ENCODE measurements at regions not wholly inside any gene's neighbourhood (a gene's known extent, or its start where the extent isn't known, plus 50 kb on each side); places are given as distances from the start of the nearest gene placed in this dataset.

DNA sequence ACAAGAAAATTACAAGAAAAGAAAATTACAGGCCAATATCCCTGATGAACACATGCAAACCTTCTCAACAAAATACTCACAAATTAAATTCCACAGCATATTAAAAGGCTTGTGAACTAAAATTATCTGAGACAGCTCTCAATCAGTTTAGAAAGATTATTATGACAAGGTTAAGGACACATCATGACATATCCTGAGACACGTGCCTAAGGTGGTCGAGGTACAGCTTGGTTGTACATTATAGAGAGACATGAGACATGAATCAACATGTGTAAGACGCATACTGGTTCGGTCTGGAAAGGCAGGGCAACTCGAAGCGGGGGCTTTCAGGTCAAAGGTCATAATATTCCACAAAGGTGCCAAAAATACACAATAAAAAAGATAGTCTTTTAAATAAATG lies 598.3 kb upstream of the REG3G start:
- peaks cover 2% of the 10 kb centered on the region; the same call in 1 of the 2 replicates for H3K9me3 ChIP-seq (ENCODE audit: control insufficient read depth, insufficient read depth, low read length)
- no peaks in the 10 kb centered on the region for H4K20me1 ChIP-seq (ENCODE audit: insufficient read depth, low read length)
- no peak overlapping the region for H3K4ac ChIP-seq (ENCODE audit: low read depth, low read length)
- intact Hi-C loops (cut with micrococcal nuclease) (no loop called here), dilution Hi-C loops (cut with HindIII; ENCODE audit: low sequenced_read_pairs, unreplicated experiment) (no loop called here), in situ Hi-C loops (cut with MboI; ENCODE audit: low sequenced_read_pairs) (no loop called here)
- no peak overlapping the region for H3K14ac ChIP-seq (replicated peaks; ENCODE audit: low read depth, low read length)
- no peak overlapping the region for H2BK20ac ChIP-seq (ENCODE audit: low read depth, low read length)
- no peaks in the 10 kb centered on the region for H3K4me1 ChIP-seq (ENCODE audit: control insufficient read depth, insufficient read depth, low read length)
- H4K8ac ChIP-seq (ENCODE audit: low read depth in 2 of 2, low read length in 2 of 2), result no peak overlapping the region
- CTCF ChIA-PET, result no interaction called here
- H2BK5ac ChIP-seq (ENCODE audit: low read depth, low read length, poor library complexity, severe bottlenecking), result no peak overlapping the region
- no peak overlapping the region for H3K4me3 ChIP-seq (ENCODE audit: insufficient read depth, low read depth, low read length)
- BruUV-seq (replicated peaks), result no TSS peak
- H4K5ac ChIP-seq (ENCODE audit: low read depth, low read length), result no peak overlapping the region
- ATAC-seq (ENCODE audit: low read depth), result no peak
- H4K91ac ChIP-seq (ENCODE audit: insufficient read depth, low read depth, low read length), result no peak overlapping the region
- H3K79me1 ChIP-seq (ENCODE audit: low read depth in 1 of 2, low read length in 2 of 2), result no peaks in the 10 kb centered on the region
- no peak for DNase-seq
- no peak overlapping the region for H2AFZ ChIP-seq (replicated peaks; ENCODE audit: low read length, poor library complexity)
- H2AK9ac ChIP-seq (replicated peaks; ENCODE audit: low read depth, low read length, poor library complexity), result no peak overlapping the region
- no peak overlapping the region for H3K23ac ChIP-seq (ENCODE audit: low read depth, low read length)
- no peak overlapping the region for H2AK5ac ChIP-seq (ENCODE audit: low read depth, low read length)
- H3K27me3 ChIP-seq (ENCODE audit: control insufficient read depth, insufficient read depth, low read length), result no peaks in the 10 kb centered on the region
- H3K27ac ChIP-seq (ENCODE audit: insufficient read depth, low read length), result no peak overlapping the region
- H2BK15ac ChIP-seq (ENCODE audit: low read depth, low read length), result no peak overlapping the region
- H3K9ac ChIP-seq (ENCODE audit: low read depth, low read length), result no peak overlapping the region
- H2BK120ac ChIP-seq (ENCODE audit: low read depth, low read length), result no peak overlapping the region
- no peak overlapping the region for H3K4me2 ChIP-seq (ENCODE audit: low read depth, low read length)
- no peaks in the 10 kb centered on the region for H3K9me1 ChIP-seq (ENCODE audit: insufficient read depth, low read length)
- POLR2A ChIA-PET (ENCODE audit: unreplicated experiment), result no interaction called here
- WGBS, 2 experiments (ENCODE audit: extremely low coverage in 2 of 2, insufficient read length in 1 of 2), result no CpG with 5 or more reads among the region's 6 CpGs
- H3K36me3 ChIP-seq (ENCODE audit: control insufficient read depth, insufficient read depth, low read length), result no peaks in the 10 kb centered on the region
- TF ChIP-seq, protein P1, sequence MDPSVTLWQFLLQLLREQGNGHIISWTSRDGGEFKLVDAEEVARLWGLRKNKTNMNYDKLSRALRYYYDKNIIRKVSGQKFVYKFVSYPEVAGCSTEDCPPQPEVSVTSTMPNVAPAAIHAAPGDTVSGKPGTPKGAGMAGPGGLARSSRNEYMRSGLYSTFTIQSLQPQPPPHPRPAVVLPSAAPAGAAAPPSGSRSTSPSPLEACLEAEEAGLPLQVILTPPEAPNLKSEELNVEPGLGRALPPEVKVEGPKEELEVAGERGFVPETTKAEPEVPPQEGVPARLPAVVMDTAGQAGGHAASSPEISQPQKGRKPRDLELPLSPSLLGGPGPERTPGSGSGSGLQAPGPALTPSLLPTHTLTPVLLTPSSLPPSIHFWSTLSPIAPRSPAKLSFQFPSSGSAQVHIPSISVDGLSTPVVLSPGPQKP (IDR thresholded peaks at IDR 0.05; ENCODE audit: borderline replicate concordance, low read depth, low read length), result no peak
- no peak for TF ChIP-seq MAFK (IDR thresholded peaks at IDR 0.05; ENCODE audit: low read depth, low read length)
- no peak for TF ChIP-seq MXI1 (IDR thresholded peaks at IDR 0.05; ENCODE audit: borderline replicate concordance, low read depth, low read length)
- no peak for TF ChIP-seq CHD1 (IDR thresholded peaks at IDR 0.05; ENCODE audit: low read depth, low read length)
- TF ChIP-seq MAZ (IDR thresholded peaks at IDR 0.05; ENCODE audit: borderline replicate concordance, low read depth, low read length), result no peak
- no peak for TF ChIP-seq RAD21 (IDR thresholded peaks at IDR 0.05; ENCODE audit: low read length)
- no peak for TF ChIP-seq POLR2A (IDR thresholded peaks at IDR 0.05; ENCODE audit: low read depth, low read length)
- TF ChIP-seq CEBPB (IDR thresholded peaks at IDR 0.05; ENCODE audit: low read depth, low read length), result no peak
- no peak for TF ChIP-seq RCOR1 (IDR thresholded peaks at IDR 0.05; ENCODE audit: insufficient replicate concordance, low read length)
- no peak for TF ChIP-seq FOS (IDR thresholded peaks at IDR 0.05; ENCODE audit: low read depth, low read length)
- no peak for TF ChIP-seq NFE2L2 (IDR thresholded peaks at IDR 0.05; ENCODE audit: low read depth, low read length)
- TF ChIP-seq BHLHE40 (IDR thresholded peaks at IDR 0.05; ENCODE audit: low read depth, low read length), result no peak
- TF ChIP-seq, protein P2, sequence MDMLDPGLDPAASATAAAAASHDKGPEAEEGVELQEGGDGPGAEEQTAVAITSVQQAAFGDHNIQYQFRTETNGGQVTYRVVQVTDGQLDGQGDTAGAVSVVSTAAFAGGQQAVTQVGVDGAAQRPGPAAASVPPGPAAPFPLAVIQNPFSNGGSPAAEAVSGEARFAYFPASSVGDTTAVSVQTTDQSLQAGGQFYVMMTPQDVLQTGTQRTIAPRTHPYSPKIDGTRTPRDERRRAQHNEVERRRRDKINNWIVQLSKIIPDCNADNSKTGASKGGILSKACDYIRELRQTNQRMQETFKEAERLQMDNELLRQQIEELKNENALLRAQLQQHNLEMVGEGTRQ (IDR thresholded peaks at IDR 0.05; ENCODE audit: low read depth, low read length), result no peak
- no peak for TF ChIP-seq RFX5 (IDR thresholded peaks at IDR 0.05; ENCODE audit: low read depth, low read length)
- TF ChIP-seq, protein P3, sequence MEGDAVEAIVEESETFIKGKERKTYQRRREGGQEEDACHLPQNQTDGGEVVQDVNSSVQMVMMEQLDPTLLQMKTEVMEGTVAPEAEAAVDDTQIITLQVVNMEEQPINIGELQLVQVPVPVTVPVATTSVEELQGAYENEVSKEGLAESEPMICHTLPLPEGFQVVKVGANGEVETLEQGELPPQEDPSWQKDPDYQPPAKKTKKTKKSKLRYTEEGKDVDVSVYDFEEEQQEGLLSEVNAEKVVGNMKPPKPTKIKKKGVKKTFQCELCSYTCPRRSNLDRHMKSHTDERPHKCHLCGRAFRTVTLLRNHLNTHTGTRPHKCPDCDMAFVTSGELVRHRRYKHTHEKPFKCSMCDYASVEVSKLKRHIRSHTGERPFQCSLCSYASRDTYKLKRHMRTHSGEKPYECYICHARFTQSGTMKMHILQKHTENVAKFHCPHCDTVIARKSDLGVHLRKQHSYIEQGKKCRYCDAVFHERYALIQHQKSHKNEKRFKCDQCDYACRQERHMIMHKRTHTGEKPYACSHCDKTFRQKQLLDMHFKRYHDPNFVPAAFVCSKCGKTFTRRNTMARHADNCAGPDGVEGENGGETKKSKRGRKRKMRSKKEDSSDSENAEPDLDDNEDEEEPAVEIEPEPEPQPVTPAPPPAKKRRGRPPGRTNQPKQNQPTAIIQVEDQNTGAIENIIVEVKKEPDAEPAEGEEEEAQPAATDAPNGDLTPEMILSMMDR (conservative IDR thresholded peaks at IDR 0.05; ENCODE audit: low read depth, low read length), result no peak
- no peak for TF ChIP-seq SMC3 (IDR thresholded peaks at IDR 0.05; ENCODE audit: low read depth, low read length)
- H3K18ac ChIP-seq (ENCODE audit: low read depth, low read length), result no peak overlapping the region
- H3K56ac ChIP-seq (ENCODE audit: extremely low read depth, insufficient read depth, low read length), result no peak overlapping the region

Data from IMR-90 (cell line).